HL-60 (cell line): ENCODE measurements at regions not wholly inside any gene's neighbourhood (a gene's known extent, or its start where the extent isn't known, plus 50 kb on each side); places are given as distances from the start of the nearest gene placed in this dataset.

Source experiments
- POLR2AphosphoS5 ChIP-seq: IDR thresholded peaks from 2 replicates; pipeline ENCODE4 v1.6.1; 2012; ENCODE audit warnings: low read depth
- REST ChIP-seq: IDR thresholded peaks from 2 replicates; pipeline ENCODE4 v1.6.1; 2012; ENCODE audit warnings: low read depth; ENCODE audit not compliant: insufficient replicate concordance
- SPI1 ChIP-seq: IDR thresholded peaks from 2 replicates; pipeline ENCODE4 v1.6.1; 2012; ENCODE audit warnings: low read depth, mild to moderate bottlenecking, borderline replicate concordance
- TF ChIP-seq, protein P1 (sequence below): IDR thresholded peaks from one replicate; pipeline ENCODE4 v1.5.1; 2011; ENCODE audit warnings: low read length, control low read depth, inconsistent platforms; ENCODE audit not compliant: insufficient read depth

DNA sequence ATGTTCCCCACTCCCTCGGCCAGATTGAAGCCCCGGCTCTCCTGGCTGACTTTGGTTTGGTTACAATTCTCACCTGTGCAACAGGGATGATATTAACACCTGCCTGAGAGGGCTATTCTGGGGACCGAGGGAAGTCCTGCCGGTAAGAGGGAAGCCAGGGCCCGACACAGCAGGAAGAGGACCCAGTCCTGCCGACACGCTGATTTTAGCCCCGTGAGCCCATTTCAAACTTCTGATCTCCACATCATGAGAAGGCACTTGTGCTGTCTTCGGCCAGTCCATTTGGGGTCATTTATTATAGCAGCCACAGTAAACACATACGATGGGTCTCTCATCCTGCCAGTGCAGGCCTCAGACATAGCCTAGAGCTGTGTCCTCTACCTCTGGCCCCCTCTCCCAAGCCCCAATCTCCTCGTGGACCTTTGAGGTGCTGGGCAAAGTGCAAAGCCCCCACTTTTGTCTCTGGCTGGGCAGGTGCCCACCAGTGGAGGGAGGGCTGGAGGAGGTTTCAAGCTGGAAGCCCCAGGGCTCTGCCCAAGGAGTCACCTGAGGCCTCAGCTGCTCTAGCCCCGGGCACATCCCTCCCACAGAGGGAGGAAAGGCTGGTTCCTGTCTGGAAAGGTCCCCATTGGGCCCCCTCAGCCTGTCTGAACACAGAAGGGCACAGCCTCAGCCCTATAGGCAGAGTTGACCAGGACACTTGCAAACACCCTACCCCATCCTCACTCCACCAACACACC lies 59.1 kb upstream of the FGF3 start:
- TF ChIP-seq, protein P1, sequence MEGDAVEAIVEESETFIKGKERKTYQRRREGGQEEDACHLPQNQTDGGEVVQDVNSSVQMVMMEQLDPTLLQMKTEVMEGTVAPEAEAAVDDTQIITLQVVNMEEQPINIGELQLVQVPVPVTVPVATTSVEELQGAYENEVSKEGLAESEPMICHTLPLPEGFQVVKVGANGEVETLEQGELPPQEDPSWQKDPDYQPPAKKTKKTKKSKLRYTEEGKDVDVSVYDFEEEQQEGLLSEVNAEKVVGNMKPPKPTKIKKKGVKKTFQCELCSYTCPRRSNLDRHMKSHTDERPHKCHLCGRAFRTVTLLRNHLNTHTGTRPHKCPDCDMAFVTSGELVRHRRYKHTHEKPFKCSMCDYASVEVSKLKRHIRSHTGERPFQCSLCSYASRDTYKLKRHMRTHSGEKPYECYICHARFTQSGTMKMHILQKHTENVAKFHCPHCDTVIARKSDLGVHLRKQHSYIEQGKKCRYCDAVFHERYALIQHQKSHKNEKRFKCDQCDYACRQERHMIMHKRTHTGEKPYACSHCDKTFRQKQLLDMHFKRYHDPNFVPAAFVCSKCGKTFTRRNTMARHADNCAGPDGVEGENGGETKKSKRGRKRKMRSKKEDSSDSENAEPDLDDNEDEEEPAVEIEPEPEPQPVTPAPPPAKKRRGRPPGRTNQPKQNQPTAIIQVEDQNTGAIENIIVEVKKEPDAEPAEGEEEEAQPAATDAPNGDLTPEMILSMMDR: no peak
- TF ChIP-seq REST (no peak), POLR2AphosphoS5 (no peak), SPI1 (no peak)
